ENCODE measurements at regions not wholly inside any gene's neighbourhood (a gene's known extent, or its start where the extent isn't known, plus 50 kb on each side); places are given as distances from the start of the nearest gene placed in this dataset.

DNA sequence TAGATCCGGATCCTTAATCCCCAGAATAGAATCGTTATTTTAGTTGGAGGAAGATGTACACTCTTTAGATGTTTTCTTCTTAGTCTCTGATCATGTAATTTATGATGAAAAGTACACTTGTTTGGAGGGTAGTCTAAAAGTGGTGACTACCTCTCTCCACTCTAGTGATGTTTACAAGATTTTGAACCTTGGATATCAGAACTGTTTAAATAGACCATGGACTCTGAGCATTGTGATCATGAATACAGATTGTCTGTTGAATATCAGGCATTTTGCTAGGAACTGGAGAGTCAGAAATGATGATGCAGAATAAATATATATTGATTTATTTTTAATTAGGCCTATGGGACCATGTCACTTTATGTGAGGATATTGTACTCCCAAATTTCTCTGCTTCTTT is 706.3 kb upstream of the WWC1 start:
- TF ChIP-seq POLR2AphosphoS5 (IDR thresholded peaks at IDR 0.05; ENCODE audit: borderline replicate concordance, low read depth, low read length) (no peak), FOXP2 (optimal IDR thresholded peaks at IDR 0.05; ENCODE audit: control extremely low read depth, extremely low read length, insufficient read depth) (no peak), EZH2 (IDR thresholded peaks at IDR 0.05) (no peak)
- H3K36me3 ChIP-seq (ENCODE audit: insufficient read depth, low read length) = no peaks in the 10 kb centered on the region

DNA sequence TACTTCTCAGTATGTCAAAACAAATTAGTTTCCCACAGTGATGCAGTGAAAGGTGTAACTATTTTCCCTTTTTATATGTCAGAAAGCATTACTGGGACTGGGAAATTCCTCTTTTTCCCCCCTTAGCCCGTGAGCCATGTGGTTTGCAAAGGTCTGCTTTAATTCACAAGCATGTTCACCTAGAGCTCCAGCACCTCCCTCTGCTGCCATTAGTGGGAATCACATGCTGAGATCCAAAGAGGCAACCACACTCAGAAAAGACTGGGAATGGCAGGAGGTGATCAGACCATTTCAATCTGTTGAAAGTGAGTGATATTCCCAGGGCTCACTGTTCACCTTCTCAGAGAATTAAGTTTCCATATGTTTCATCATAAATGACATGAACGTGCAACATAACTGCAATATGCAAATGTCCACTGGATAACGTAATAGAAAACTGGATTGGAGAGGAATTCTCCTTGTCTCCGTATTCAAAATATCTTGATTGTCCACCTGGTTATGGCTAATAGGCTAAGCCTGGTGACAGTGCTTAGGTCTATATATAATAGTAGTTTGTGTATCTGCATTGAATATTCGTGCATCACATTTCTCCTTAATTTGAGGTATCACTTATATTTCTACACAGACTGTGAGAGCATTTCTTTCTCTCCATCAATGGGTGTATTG is 703.5 kb upstream of the WWC1 start:
- peak overlapping the region; percentile 54 for H3K27ac ChIP-seq
- H3K9me3 ChIP-seq (ENCODE audit: low read depth, low read length) = no peaks in the 10 kb centered on the region
- peak overlapping the region; percentile 2; the same call in 1 of the 2 replicates for H3K4me3 ChIP-seq
- no peaks in the 10 kb centered on the region for H3K36me3 ChIP-seq (ENCODE audit: insufficient read depth, low read length)
- DNase-seq (ENCODE audit: low read depth, low spot score) = no peak
- H3K9ac ChIP-seq (ENCODE audit: insufficient read length) = peak overlapping the region; percentile 34
- no peak for TF ChIP-seq POLR2AphosphoS5 (IDR thresholded peaks at IDR 0.05; ENCODE audit: borderline replicate concordance, low read depth, low read length)
- TF ChIP-seq FOXP2 (optimal IDR thresholded peaks at IDR 0.05; ENCODE audit: control extremely low read depth, extremely low read length, insufficient read depth) = no peak
- TF ChIP-seq EZH2 (IDR thresholded peaks at IDR 0.05) = no peak

More for the DNA sequence above, 706.3 kb upstream of the WWC1 start:
- Histone ChIP-seq H3K27ac (no peak overlapping the region), H3K4me3 (no peak overlapping the region), H3K9ac (ENCODE audit: insufficient read length) (no peak overlapping the region), H3K9me3 (ENCODE audit: low read depth, low read length) (no peaks in the 10 kb centered on the region)
- DNase-seq (ENCODE audit: low read depth, low spot score) = no peak

DNA sequence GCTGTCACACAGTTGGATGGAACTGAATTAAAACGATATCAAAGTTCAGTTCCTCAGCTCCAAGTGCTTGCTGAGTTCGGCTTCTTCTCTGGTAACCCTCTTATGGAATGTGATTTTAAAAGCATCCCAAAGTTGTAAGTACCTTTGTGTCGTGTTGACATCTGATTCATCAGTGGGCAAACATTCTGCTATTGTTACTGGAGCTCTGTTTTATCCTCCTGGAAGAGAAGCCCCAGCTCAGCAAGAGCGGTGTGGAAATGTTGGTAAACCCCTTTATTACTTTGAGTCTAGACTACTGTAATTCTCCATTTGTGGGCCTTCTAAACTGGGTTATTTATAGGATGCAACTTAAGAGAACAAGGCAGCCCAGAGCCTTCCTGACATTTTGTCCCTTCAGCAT is 699.3 kb upstream of the WWC1 start:
- H3K9me3 ChIP-seq (ENCODE audit: low read depth, low read length) = no peaks in the 10 kb centered on the region
- no peak overlapping the region for H3K9ac ChIP-seq (ENCODE audit: insufficient read length)
- no peak overlapping the region for H3K27ac ChIP-seq
- H3K4me3 ChIP-seq = no peak overlapping the region
- TF ChIP-seq FOXP2 (optimal IDR thresholded peaks at IDR 0.05; ENCODE audit: control extremely low read depth, extremely low read length, insufficient read depth) (no peak), EZH2 (IDR thresholded peaks at IDR 0.05) (no peak), POLR2AphosphoS5 (IDR thresholded peaks at IDR 0.05; ENCODE audit: borderline replicate concordance, low read depth, low read length) (no peak)
- H3K36me3 ChIP-seq (ENCODE audit: insufficient read depth, low read length) = no peaks in the 10 kb centered on the region
- no peak for DNase-seq (ENCODE audit: low read depth, low spot score)

DNA sequence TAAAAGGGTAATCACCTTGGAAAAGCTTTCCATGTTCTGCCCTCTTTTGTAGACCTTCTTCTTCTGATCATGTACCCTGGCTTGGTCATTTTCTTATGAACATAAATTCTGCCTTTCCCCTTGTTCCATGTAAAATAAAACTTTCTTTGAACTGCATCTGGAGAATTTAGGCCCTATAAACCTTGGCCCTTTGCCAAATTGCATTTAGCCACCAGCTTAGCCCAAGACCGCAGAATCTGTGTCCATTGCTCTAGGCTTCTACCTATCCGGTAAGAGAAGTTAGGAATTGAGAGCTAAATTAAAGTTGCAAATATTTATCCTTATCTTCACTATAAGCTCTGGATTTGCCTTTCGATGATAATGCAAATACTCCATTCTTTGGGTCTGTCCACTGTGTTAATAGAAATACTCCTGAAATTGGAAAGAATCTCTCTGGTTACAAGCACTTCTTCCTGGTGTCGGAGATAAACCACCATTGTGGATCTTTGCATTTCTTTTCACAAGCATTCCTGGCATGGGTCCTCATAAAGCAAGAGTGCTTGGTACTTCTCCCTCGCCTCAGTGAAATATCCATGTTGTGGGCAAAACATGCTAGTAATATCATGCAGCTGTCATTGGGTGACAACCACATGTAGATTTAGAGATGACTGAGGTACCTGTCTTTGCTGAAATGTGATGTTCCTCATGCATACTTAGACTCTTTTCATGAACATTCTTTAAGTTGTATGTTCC is 698.0 kb upstream of the WWC1 start:
- DNase-seq (ENCODE audit: low read depth, low spot score) = no peak
- TF ChIP-seq POLR2AphosphoS5 (IDR thresholded peaks at IDR 0.05; ENCODE audit: borderline replicate concordance, low read depth, low read length) = no peak
- no peak for TF ChIP-seq EZH2 (IDR thresholded peaks at IDR 0.05)
- TF ChIP-seq FOXP2 (optimal IDR thresholded peaks at IDR 0.05; ENCODE audit: control extremely low read depth, extremely low read length, insufficient read depth) = no peak
- Histone ChIP-seq H3K9ac (ENCODE audit: insufficient read length) (no peak overlapping the region), H3K36me3 (ENCODE audit: insufficient read depth, low read length) (no peaks in the 10 kb centered on the region), H3K27ac (no peak overlapping the region), H3K9me3 (ENCODE audit: low read depth, low read length) (no peaks in the 10 kb centered on the region), H3K4me3 (no peak overlapping the region)

DNA sequence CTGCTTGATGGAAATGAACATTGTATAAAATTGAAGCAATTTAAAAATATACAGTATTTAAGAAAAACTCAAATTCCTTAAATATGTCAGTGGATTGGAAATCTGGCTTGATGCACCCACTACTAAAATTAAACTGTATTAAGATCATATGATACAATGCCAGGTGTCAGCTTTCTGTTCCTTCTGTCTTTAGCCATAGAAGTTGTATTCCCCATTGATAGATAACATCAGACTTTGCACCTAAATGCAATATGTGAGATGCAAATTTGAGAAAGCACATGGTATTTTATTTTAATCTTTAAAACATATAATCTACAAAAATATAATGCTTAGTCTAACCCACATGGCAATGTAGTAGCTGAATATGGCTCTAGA is 697.4 kb upstream of the WWC1 start:
- Histone ChIP-seq H3K27ac (no peak overlapping the region), H3K36me3 (ENCODE audit: insufficient read depth, low read length) (no peaks in the 10 kb centered on the region), H3K9ac (ENCODE audit: insufficient read length) (no peak overlapping the region), H3K9me3 (ENCODE audit: low read depth, low read length) (no peaks in the 10 kb centered on the region), H3K4me3 (no peak overlapping the region)
- no peak for TF ChIP-seq FOXP2 (optimal IDR thresholded peaks at IDR 0.05; ENCODE audit: control extremely low read depth, extremely low read length, insufficient read depth)
- no peak for TF ChIP-seq POLR2AphosphoS5 (IDR thresholded peaks at IDR 0.05; ENCODE audit: borderline replicate concordance, low read depth, low read length)
- TF ChIP-seq EZH2 (IDR thresholded peaks at IDR 0.05) = no peak
- no peak for DNase-seq (ENCODE audit: low read depth, low spot score)

DNA sequence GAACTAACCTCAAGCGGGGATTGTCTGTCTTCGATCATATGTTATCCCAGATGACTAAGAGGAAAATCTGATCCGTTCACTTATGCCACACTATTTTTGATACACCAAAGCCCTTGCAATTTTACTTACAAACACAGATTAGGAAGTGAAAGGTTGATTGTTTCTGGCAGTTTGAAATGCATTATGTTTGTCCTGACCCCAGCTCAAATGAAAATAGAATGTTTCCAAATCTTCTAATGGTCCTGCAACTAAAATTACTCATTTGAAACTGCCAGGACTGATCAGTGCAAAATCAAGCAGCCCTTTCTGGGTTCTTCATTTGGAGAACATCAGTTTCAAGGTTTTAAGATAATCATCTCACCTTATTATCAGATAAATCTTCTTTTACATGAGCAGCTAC is 696.7 kb upstream of the WWC1 start:
- H3K27ac ChIP-seq = no peak overlapping the region
- no peaks in the 10 kb centered on the region for H3K9me3 ChIP-seq (ENCODE audit: low read depth, low read length)
- H3K4me3 ChIP-seq = no peak overlapping the region
- no peaks in the 10 kb centered on the region for H3K36me3 ChIP-seq (ENCODE audit: insufficient read depth, low read length)
- no peak for DNase-seq (ENCODE audit: low read depth, low spot score)
- no peak for TF ChIP-seq FOXP2 (optimal IDR thresholded peaks at IDR 0.05; ENCODE audit: control extremely low read depth, extremely low read length, insufficient read depth)
- TF ChIP-seq POLR2AphosphoS5 (IDR thresholded peaks at IDR 0.05; ENCODE audit: borderline replicate concordance, low read depth, low read length) = no peak
- no peak for TF ChIP-seq EZH2 (IDR thresholded peaks at IDR 0.05)
- H3K9ac ChIP-seq (ENCODE audit: insufficient read length) = no peak overlapping the region

DNA sequence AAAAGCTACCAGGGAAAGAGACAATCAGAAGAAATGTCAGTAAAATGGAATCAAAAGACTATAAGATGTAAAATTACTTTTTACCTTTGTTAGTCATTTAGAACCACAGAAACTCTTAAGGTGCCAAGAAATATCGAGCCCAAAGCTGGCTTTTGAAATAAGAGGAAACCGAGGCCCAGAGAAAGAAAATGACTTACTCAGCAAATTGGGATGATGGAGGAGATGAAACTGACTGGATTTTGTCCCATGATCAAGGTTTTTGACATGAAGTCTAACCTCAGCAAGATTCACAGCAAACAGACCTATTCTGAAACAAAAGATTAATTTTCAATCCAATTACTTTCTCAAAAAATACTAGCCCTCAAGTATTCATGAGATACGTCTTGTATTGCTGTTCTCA is 696.2 kb upstream of the WWC1 start:
- DNase-seq (ENCODE audit: low read depth, low spot score) = no peak
- H3K9me3 ChIP-seq (ENCODE audit: low read depth, low read length) = no peaks in the 10 kb centered on the region
- H3K27ac ChIP-seq = no peak overlapping the region
- H3K36me3 ChIP-seq (ENCODE audit: insufficient read depth, low read length) = no peaks in the 10 kb centered on the region
- TF ChIP-seq FOXP2 (optimal IDR thresholded peaks at IDR 0.05; ENCODE audit: control extremely low read depth, extremely low read length, insufficient read depth) (no peak), POLR2AphosphoS5 (IDR thresholded peaks at IDR 0.05; ENCODE audit: borderline replicate concordance, low read depth, low read length) (no peak), EZH2 (IDR thresholded peaks at IDR 0.05) (no peak)
- no peak overlapping the region for H3K4me3 ChIP-seq
- no peak overlapping the region for H3K9ac ChIP-seq (ENCODE audit: insufficient read length)

DNA sequence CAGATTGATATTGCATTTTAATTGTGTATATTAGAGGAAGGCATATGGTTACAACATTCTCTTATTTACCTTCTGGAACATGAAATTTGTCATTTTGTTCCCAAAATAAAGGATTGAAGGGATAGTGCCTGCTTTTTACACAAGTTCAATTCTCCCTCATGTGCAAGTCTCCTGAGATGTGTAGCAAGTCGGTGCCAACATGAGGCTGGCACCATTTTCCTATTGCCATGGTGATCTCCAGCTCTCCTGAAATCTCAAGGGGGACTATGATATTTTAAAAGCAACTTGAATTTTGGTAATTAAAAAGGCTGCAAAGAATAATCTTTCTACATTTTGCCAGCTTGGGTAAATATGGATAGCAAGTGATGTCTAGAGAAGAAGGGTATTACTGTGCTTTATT is 693.3 kb upstream of the WWC1 start:
- H3K36me3 ChIP-seq (ENCODE audit: insufficient read depth, low read length) = no peaks in the 10 kb centered on the region
- no peak overlapping the region for H3K27ac ChIP-seq
- no peak overlapping the region for H3K4me3 ChIP-seq
- H3K9ac ChIP-seq (ENCODE audit: insufficient read length) = no peak overlapping the region
- DNase-seq (ENCODE audit: low read depth, low spot score) = no peak
- TF ChIP-seq FOXP2 (optimal IDR thresholded peaks at IDR 0.05; ENCODE audit: control extremely low read depth, extremely low read length, insufficient read depth) = no peak
- no peak for TF ChIP-seq EZH2 (IDR thresholded peaks at IDR 0.05)
- TF ChIP-seq POLR2AphosphoS5 (IDR thresholded peaks at IDR 0.05; ENCODE audit: borderline replicate concordance, low read depth, low read length) = no peak
- H3K9me3 ChIP-seq (ENCODE audit: low read depth, low read length) = no peaks in the 10 kb centered on the region
